ENCODE measurements at regions not wholly inside any gene's neighbourhood (a gene's known extent, or its start where the extent isn't known, plus 50 kb on each side); places are given as distances from the start of the nearest gene placed in this dataset.
"Not testable (repeated sequence)": the region's sequence is repeated elsewhere in the genome, so short reads cannot be mapped to it uniquely, and the experiment has no call there.

- DNase-seq: no peak
Observed at GRCh38 chr2:83364264-83364663, 1094.8 kb downstream of the SUCLG1 start.

- DNase-seq: not testable (repeated sequence)
Observed at GRCh38 chr2:83363138-83363537, 1095.9 kb downstream of the SUCLG1 start.

GRCh38 chr2:83359336-83359735 lies 1099.7 kb downstream of the SUCLG1 start:
- DNase-seq: no peak

GRCh38 chr2:83342860-83343329 lies 1116.2 kb downstream of the SUCLG1 start:
- DNase-seq: no peak

GRCh38 chr2:83340424-83340823 lies 1118.7 kb downstream of the SUCLG1 start:
- DNase-seq: no peak

- not testable (repeated sequence) for DNase-seq
Observed at GRCh38 chr2:83339942-83340341, 1119.1 kb downstream of the SUCLG1 start.

GRCh38 chr2:83331810-83332209 lies 1127.3 kb downstream of the SUCLG1 start:
- no peak for DNase-seq

- DNase-seq: no peak
Observed at GRCh38 chr2:83323038-83323437, 1136.0 kb downstream of the SUCLG1 start.

- no peak for DNase-seq
Observed at GRCh38 chr2:83320053-83320452, 1139.0 kb downstream of the SUCLG1 start.

GRCh38 chr2:83305758-83306378 lies 1153.2 kb downstream of the SUCLG1 start:
- DNase-seq: no peak

- no peak for DNase-seq
Observed at GRCh38 chr2:83291083-83291482, 1168.0 kb downstream of the SUCLG1 start.

GRCh38 chr2:83282841-83283240 lies 1176.2 kb downstream of the SUCLG1 start:
- no peak for DNase-seq

GRCh38 chr2:83282043-83282795 lies 1176.9 kb downstream of the SUCLG1 start:
- DNase-seq: no peak

GRCh38 chr2:83280391-83280790 lies 1178.7 kb downstream of the SUCLG1 start:
- DNase-seq: no peak

GRCh38 chr2:83273322-83273721 lies 1185.8 kb downstream of the SUCLG1 start:
- DNase-seq: no peak

- DNase-seq: no peak
Observed at GRCh38 chr2:83261591-83262136, 1197.4 kb downstream of the SUCLG1 start.

- DNase-seq: no peak
Observed at GRCh38 chr2:83253848-83254247, 1205.2 kb downstream of the SUCLG1 start.

- no peak for DNase-seq
Observed at GRCh38 chr2:83251321-83251872, 1207.7 kb downstream of the SUCLG1 start.

GRCh38 chr2:83245806-83246537 lies 1213.1 kb downstream of the SUCLG1 start:
- DNase-seq: not testable (repeated sequence)

GRCh38 chr2:83240611-83241010 lies 1218.5 kb downstream of the SUCLG1 start:
- DNase-seq: no peak

GRCh38 chr2:83238111-83238510 lies 1221.0 kb downstream of the SUCLG1 start:
- no peak for DNase-seq

- no peak for DNase-seq
Observed at GRCh38 chr2:83234246-83234645, 1224.8 kb downstream of the SUCLG1 start.

- no peak for DNase-seq
Observed at GRCh38 chr2:83233781-83234180, 1225.3 kb downstream of the SUCLG1 start.
